ENCODE measurements at regions not wholly inside any gene's neighbourhood (a gene's known extent, or its start where the extent isn't known, plus 50 kb on each side); places are given as distances from the start of the nearest gene placed in this dataset.
"Not testable (repeated sequence)": the region's sequence is repeated elsewhere in the genome, so short reads cannot be mapped to it uniquely, and the experiment has no call there.

GRCh38 chr4:74545448-74545847 lies 100.5 kb downstream of the AREG start:
- Histone ChIP-seq H3K9ac (ENCODE audit: low read length) (no peak overlapping the region), H3K27ac (ENCODE audit: low read depth, low read length) (no peak overlapping the region)

DNA sequence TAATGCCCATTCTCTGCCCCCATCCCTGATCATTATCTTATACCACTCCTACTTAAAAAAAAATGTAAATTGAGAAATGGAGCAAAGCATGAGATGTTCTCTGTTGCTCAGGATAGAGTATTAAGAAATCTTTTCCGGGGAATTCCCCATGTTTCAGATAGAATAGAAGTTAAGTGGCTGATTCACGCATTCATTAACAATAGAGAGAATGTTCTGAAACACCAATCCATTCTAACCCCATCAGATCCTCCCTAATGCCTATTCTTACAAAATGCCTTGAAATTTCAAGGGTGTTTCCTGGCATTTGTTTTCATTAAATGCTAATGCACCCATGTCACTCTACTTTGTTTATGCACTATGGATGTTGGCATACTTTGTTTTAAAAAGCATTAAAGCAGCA lies 101.1 kb downstream of the AREG start:
- H3K27ac ChIP-seq (ENCODE audit: low read depth, low read length): no peak overlapping the region
- no peaks in the 10 kb centered on the region for H3K27me3 ChIP-seq (ENCODE audit: control insufficient read depth in 1 of 2, insufficient read depth in 2 of 2, low read length in 2 of 2)
- H3K9ac ChIP-seq (ENCODE audit: low read length): no peak overlapping the region
- no peaks in the 10 kb centered on the region for H3K9me3 ChIP-seq (ENCODE audit: low read length)
- H3K4me1 ChIP-seq (ENCODE audit: insufficient read depth, low read length): peaks cover 14% of the 10 kb centered on the region
- H3K4me3 ChIP-seq (ENCODE audit: low read depth in 1 of 2, low read length in 2 of 2): no peak overlapping the region
- H3K36me3 ChIP-seq (ENCODE audit: insufficient read depth, low read length): no peaks in the 10 kb centered on the region

More at GRCh38 chr4:74545448-74545847, 100.5 kb downstream of the AREG start:
- H3K4me1 ChIP-seq (ENCODE audit: insufficient read depth, low read length): peaks cover 14% of the 10 kb centered on the region
- no peaks in the 10 kb centered on the region for H3K27me3 ChIP-seq (ENCODE audit: control insufficient read depth in 1 of 2, insufficient read depth in 2 of 2, low read length in 2 of 2)
- H3K9me3 ChIP-seq (ENCODE audit: low read length): no peaks in the 10 kb centered on the region
- H3K36me3 ChIP-seq (ENCODE audit: insufficient read depth, low read length): no peaks in the 10 kb centered on the region
- H3K4me3 ChIP-seq (ENCODE audit: low read depth in 1 of 2, low read length in 2 of 2): no peak overlapping the region

DNA sequence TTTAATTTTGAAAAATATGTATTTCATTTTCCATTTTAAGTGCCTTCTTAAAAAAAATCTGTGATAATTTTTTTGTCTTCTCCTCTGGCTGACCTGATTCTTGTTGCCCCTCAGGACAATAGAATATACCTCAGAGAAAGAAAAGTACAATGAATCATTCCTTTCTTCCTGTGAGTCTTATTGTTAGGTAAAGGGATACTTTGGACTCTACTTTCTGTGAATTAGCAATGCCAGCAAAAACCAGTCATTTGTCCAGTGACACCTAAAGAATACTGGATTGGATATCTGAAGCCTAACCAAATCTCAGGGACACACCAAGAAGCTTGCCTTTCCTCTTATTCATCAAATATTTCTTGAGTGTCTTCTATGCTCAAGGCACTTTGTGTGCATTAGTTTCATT lies 102.1 kb downstream of the AREG start:
- Histone ChIP-seq H3K27ac (ENCODE audit: low read depth, low read length) (no peak overlapping the region), H3K36me3 (ENCODE audit: insufficient read depth, low read length) (no peaks in the 10 kb centered on the region), H3K27me3 (ENCODE audit: control insufficient read depth in 1 of 2, insufficient read depth in 2 of 2, low read length in 2 of 2) (no peaks in the 10 kb centered on the region), H3K4me1 (ENCODE audit: insufficient read depth, low read length) (peaks cover 14% of the 10 kb centered on the region), H3K9ac (ENCODE audit: low read length) (no peak overlapping the region), H3K9me3 (ENCODE audit: low read length) (no peaks in the 10 kb centered on the region), H3K4me3 (ENCODE audit: low read depth in 1 of 2, low read length in 2 of 2) (no peak overlapping the region)

DNA sequence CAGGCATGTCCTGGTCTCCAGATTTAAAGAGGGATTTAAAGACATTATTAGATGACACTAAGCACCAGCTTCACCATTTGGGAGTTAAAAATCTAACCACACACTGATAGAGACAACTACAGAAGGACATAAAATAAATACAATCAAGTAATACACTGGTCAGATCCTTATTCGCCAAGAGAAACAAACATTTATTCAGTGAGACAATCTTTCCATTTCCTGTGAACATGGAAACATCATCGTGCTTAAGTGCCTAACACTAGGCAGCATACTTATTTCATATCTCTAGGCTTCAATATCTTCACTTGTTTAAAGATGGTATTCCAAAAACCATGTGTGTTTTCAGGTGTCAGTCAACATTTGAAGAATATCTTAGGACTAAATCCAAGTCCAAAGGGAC lies 103.6 kb downstream of the AREG start:
- Histone ChIP-seq H3K4me3 (ENCODE audit: low read depth in 1 of 2, low read length in 2 of 2) (no peak overlapping the region), H3K9ac (ENCODE audit: low read length) (no peak overlapping the region), H3K27me3 (ENCODE audit: control insufficient read depth in 1 of 2, insufficient read depth in 2 of 2, low read length in 2 of 2) (no peaks in the 10 kb centered on the region), H3K36me3 (ENCODE audit: insufficient read depth, low read length) (no peaks in the 10 kb centered on the region), H3K4me1 (ENCODE audit: insufficient read depth, low read length) (peaks cover 7% of the 10 kb centered on the region), H3K27ac (ENCODE audit: low read depth, low read length) (no peak overlapping the region), H3K9me3 (ENCODE audit: low read length) (no peaks in the 10 kb centered on the region)

DNA sequence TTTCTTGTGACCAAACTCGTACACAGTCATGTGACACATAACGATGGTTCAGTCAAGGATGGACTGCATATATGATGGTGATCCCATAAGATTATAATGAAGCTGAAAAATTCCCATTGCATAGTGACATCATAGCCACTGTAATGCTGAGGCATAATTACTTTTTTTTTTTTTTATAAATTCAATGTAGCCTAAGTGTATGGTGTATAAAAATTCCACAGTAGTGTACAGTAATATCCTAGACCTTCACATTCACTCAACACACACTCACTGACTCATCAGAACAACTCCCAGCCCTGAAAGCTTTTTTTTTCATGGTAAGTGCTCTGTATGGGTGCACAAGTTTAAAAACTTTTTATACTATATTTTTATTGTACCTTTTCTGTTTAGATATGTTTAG lies 105.0 kb downstream of the AREG start:
- no peaks in the 10 kb centered on the region for H3K9me3 ChIP-seq (ENCODE audit: low read length)
- H3K4me1 ChIP-seq (ENCODE audit: insufficient read depth, low read length): no peaks in the 10 kb centered on the region
- no peaks in the 10 kb centered on the region for H3K36me3 ChIP-seq (ENCODE audit: insufficient read depth, low read length)
- H3K9ac ChIP-seq (ENCODE audit: low read length): no peak overlapping the region
- H3K27me3 ChIP-seq (ENCODE audit: control insufficient read depth in 1 of 2, insufficient read depth in 2 of 2, low read length in 2 of 2): no peaks in the 10 kb centered on the region
- no peak overlapping the region for H3K4me3 ChIP-seq (ENCODE audit: low read depth in 1 of 2, low read length in 2 of 2)
- no peak overlapping the region for H3K27ac ChIP-seq (ENCODE audit: low read depth, low read length)

GRCh38 chr4:74555231-74555630 lies 110.3 kb downstream of the AREG start:
- no peaks in the 10 kb centered on the region for H3K9me3 ChIP-seq (ENCODE audit: low read length)
- no peaks in the 10 kb centered on the region for H3K36me3 ChIP-seq (ENCODE audit: insufficient read depth, low read length)
- no peak overlapping the region for H3K4me3 ChIP-seq (ENCODE audit: low read depth in 1 of 2, low read length in 2 of 2)
- no peaks in the 10 kb centered on the region for H3K4me1 ChIP-seq (ENCODE audit: insufficient read depth, low read length)
- no peak overlapping the region for H3K9ac ChIP-seq (ENCODE audit: low read length)
- H3K27me3 ChIP-seq (ENCODE audit: control insufficient read depth in 1 of 2, insufficient read depth in 2 of 2, low read length in 2 of 2): no peaks in the 10 kb centered on the region
- no peak overlapping the region for H3K27ac ChIP-seq (ENCODE audit: low read depth, low read length)

GRCh38 chr4:74555843-74556242 lies 110.9 kb downstream of the AREG start:
- Histone ChIP-seq H3K4me3 (ENCODE audit: low read depth in 1 of 2, low read length in 2 of 2) (no peak overlapping the region), H3K9ac (ENCODE audit: low read length) (no peak overlapping the region), H3K27me3 (ENCODE audit: control insufficient read depth in 1 of 2, insufficient read depth in 2 of 2, low read length in 2 of 2) (no peaks in the 10 kb centered on the region), H3K4me1 (ENCODE audit: insufficient read depth, low read length) (no peaks in the 10 kb centered on the region), H3K27ac (ENCODE audit: low read depth, low read length) (no peak overlapping the region), H3K36me3 (ENCODE audit: insufficient read depth, low read length) (no peaks in the 10 kb centered on the region), H3K9me3 (ENCODE audit: low read length) (no peaks in the 10 kb centered on the region)

DNA sequence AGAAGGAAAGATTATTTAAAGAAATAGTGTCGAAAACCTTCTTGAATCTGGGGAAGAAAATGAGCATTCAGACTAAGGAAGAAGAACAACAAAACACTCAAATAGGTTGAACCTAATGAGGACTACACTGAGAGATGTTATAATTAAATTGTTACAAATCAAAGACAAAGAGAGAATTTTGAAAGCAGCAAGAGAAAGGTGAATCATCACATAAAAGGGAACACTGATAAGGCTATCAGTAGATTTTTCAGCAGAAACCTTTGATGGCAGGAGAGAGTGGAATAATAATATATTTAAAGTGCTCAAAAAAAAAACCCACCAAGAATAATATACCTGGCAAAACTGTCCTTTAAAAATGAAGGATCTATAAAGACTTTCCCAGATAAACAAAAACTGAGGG lies 114.9 kb downstream of the AREG start:
- Histone ChIP-seq H3K9ac (ENCODE audit: low read length) (no peak overlapping the region), H3K4me3 (ENCODE audit: low read depth in 1 of 2, low read length in 2 of 2) (no peak overlapping the region), H3K4me1 (ENCODE audit: insufficient read depth, low read length) (no peaks in the 10 kb centered on the region), H3K27ac (ENCODE audit: low read depth, low read length) (no peak overlapping the region), H3K36me3 (ENCODE audit: insufficient read depth, low read length) (no peaks in the 10 kb centered on the region), H3K9me3 (ENCODE audit: low read length) (no peaks in the 10 kb centered on the region), H3K27me3 (ENCODE audit: control insufficient read depth in 1 of 2, insufficient read depth in 2 of 2, low read length in 2 of 2) (no peaks in the 10 kb centered on the region)

GRCh38 chr4:74567981-74568380 lies 123.0 kb downstream of the AREG start:
- H3K27ac ChIP-seq (ENCODE audit: low read depth, low read length): no peak overlapping the region
- H3K9ac ChIP-seq (ENCODE audit: low read length): no peak overlapping the region

DNA sequence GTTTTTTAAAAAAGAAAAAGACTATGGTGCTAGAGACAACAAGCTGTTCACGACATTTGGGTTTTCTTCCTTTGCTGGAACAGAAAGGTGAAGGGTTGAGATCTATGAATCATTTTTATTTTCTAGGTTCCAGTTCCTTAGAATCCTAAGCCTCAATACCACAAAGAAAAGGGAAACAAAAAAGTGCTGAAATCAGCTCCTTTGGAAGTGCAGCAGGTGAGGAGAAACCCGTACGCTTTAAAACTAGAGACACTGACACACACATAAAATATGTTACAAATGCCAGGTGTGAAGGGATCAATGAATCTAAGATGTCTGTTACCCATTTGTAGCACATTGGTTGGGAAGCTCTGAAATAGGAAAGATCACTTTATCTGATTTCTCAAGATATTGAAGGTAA lies 125.2 kb downstream of the AREG start:
- Histone ChIP-seq H3K4me3 (ENCODE audit: low read depth in 1 of 2, low read length in 2 of 2) (no peak overlapping the region), H3K9ac (ENCODE audit: low read length) (no peak overlapping the region), H3K27ac (ENCODE audit: low read depth, low read length) (no peak overlapping the region), H3K36me3 (ENCODE audit: insufficient read depth, low read length) (no peaks in the 10 kb centered on the region), H3K4me1 (ENCODE audit: insufficient read depth, low read length) (no peaks in the 10 kb centered on the region), H3K9me3 (ENCODE audit: low read length) (no peaks in the 10 kb centered on the region), H3K27me3 (ENCODE audit: control insufficient read depth in 1 of 2, insufficient read depth in 2 of 2, low read length in 2 of 2) (no peaks in the 10 kb centered on the region)

More at GRCh38 chr4:74567981-74568380, 123.0 kb downstream of the AREG start:
- Histone ChIP-seq H3K4me3 (ENCODE audit: low read depth in 1 of 2, low read length in 2 of 2) (no peak overlapping the region), H3K9me3 (ENCODE audit: low read length) (no peaks in the 10 kb centered on the region), H3K4me1 (ENCODE audit: insufficient read depth, low read length) (no peaks in the 10 kb centered on the region), H3K27me3 (ENCODE audit: control insufficient read depth in 1 of 2, insufficient read depth in 2 of 2, low read length in 2 of 2) (no peaks in the 10 kb centered on the region), H3K36me3 (ENCODE audit: insufficient read depth, low read length) (no peaks in the 10 kb centered on the region)

DNA sequence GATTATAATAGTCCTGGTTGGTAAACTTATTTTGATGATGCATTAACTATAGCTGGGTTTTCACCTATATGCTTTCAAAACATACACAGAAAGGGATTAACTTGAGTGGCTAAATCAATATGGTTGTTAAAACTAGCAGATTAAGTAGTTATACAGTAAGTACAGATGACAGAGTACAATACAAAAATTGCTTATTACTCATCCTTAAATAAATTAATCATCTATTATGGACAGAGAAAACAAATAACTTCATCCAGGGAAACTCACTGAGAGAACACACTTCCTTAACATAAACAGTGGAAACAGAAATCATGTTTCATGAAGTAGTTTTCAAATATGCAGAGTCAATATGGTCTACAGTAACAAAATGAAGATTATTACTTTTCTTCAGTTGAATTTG lies 133.4 kb downstream of the AREG start:
- Histone ChIP-seq H3K4me3 (ENCODE audit: low read depth in 1 of 2, low read length in 2 of 2) (no peak overlapping the region), H3K4me1 (ENCODE audit: insufficient read depth, low read length) (no peaks in the 10 kb centered on the region), H3K36me3 (ENCODE audit: insufficient read depth, low read length) (no peaks in the 10 kb centered on the region), H3K9ac (ENCODE audit: low read length) (no peak overlapping the region), H3K27ac (ENCODE audit: low read depth, low read length) (no peak overlapping the region), H3K27me3 (ENCODE audit: control insufficient read depth in 1 of 2, insufficient read depth in 2 of 2, low read length in 2 of 2) (no peaks in the 10 kb centered on the region), H3K9me3 (ENCODE audit: low read length) (no peaks in the 10 kb centered on the region)

GRCh38 chr4:74578865-74579264 lies 133.9 kb downstream of the AREG start:
- not testable (repeated sequence) for H3K4me3 ChIP-seq (ENCODE audit: low read depth in 1 of 2, low read length in 2 of 2); H3K9me3 ChIP-seq (ENCODE audit: low read length); H3K36me3 ChIP-seq (ENCODE audit: insufficient read depth, low read length); H3K27ac ChIP-seq (ENCODE audit: low read depth, low read length); H3K4me1 ChIP-seq (ENCODE audit: insufficient read depth, low read length); H3K27me3 ChIP-seq (ENCODE audit: control insufficient read depth in 1 of 2, insufficient read depth in 2 of 2, low read length in 2 of 2); H3K9ac ChIP-seq (ENCODE audit: low read length)

Data from muscle layer of colon (tissue), 2 donors.